IMR-90 (cell line): ENCODE measurements at regions not wholly inside any gene's neighbourhood (a gene's known extent, or its start where the extent isn't known, plus 50 kb on each side); places are given as distances from the start of the nearest gene placed in this dataset.

Experiments used
- CTCF ChIP-seq: conservative IDR thresholded peaks from 2 replicates; pipeline ENCODE4 v1.5.1; 2012; ENCODE audit warnings: mild to moderate bottlenecking, low read depth, low read length, improper control_type of control experiment
- MAFK ChIP-seq: IDR thresholded peaks from 2 replicates; pipeline ENCODE4 v1.6.1; 2012; ENCODE audit warnings: low read depth, low read length, improper control_type of control experiment
- MAZ ChIP-seq: IDR thresholded peaks from 2 replicates; pipeline ENCODE4 v1.6.1; 2012; ENCODE audit warnings: low read depth, mild to moderate bottlenecking, low read length, improper control_type of control experiment, moderate library complexity, borderline replicate concordance
- MXI1 ChIP-seq: IDR thresholded peaks from 2 replicates; pipeline ENCODE4 v1.6.1; 2012; ENCODE audit warnings: low read depth, mild to moderate bottlenecking, low read length, moderate library complexity, borderline replicate concordance
- POLR2A ChIP-seq: IDR thresholded peaks from 2 replicates; pipeline ENCODE4 v1.6.1; 2012; ENCODE audit warnings: mild to moderate bottlenecking, low read depth, low read length
- RAD21 ChIP-seq: IDR thresholded peaks from 2 replicates; pipeline ENCODE4 v1.6.1; 2012; ENCODE audit warnings: low read length, improper control_type of control experiment
- RCOR1 ChIP-seq: IDR thresholded peaks from 2 replicates; pipeline ENCODE4 v1.6.1; 2012; ENCODE audit warnings: mild to moderate bottlenecking, low read length, improper control_type of control experiment; ENCODE audit not compliant: insufficient replicate concordance
- RFX5 ChIP-seq: IDR thresholded peaks from 2 replicates; pipeline ENCODE4 v1.8.0; 2012; ENCODE audit warnings: low read depth, mild to moderate bottlenecking, low read length, moderate library complexity
- SMC3 ChIP-seq: fragments of 150-350 bp; IDR thresholded peaks from 2 replicates; pipeline ENCODE4 v1.6.1; 2016; ENCODE audit warnings: low read depth, mild to moderate bottlenecking, antibody characterized with exemption, low read length, moderate library complexity
- USF2 ChIP-seq: fragments of 150-350 bp; IDR thresholded peaks from 2 replicates; pipeline ENCODE4 v1.6.1; 2017; ENCODE audit warnings: mild to moderate bottlenecking, antibody characterized with exemption, low read length, low read depth

DNA sequence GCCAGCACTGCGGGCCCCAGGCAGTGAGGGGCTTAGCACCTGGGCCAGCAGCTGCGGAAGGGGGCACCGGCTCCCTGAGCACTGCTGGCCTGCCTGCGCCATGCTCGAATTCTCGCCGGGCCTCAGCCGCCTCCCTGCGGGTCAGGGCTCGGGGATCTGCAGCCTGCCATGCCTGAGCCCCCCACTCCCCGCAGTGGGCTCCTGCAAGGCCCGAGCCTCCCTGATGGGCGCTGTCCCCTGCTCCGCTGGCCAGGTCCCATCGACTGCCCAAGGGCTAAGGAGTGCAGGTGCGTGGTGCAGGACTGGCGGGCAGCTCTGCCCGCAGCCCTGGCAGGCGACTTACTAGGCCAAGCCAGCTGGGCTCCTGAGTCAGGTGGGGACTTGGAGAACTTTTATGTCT, 133.3 kb upstream of the LMNTD1 start:
- no peak for TF ChIP-seq RCOR1
- TF ChIP-seq CTCF, result no peak
- no peak for TF ChIP-seq MAZ
- TF ChIP-seq POLR2A, result no peak
- no peak for TF ChIP-seq MXI1
- TF ChIP-seq SMC3, result no peak
- no peak for TF ChIP-seq RAD21
- no peak for TF ChIP-seq RFX5
- no peak for TF ChIP-seq USF2
- TF ChIP-seq MAFK, result no peak
